SK-N-SH (cell line): ENCODE measurements at regions not wholly inside any gene's neighbourhood (a gene's known extent, or its start where the extent isn't known, plus 50 kb on each side); places are given as distances from the start of the nearest gene placed in this dataset.

Experiments used
- CTCF ChIA-PET: fragments of 300-600, 350-600 bp; formaldehyde crosslinking; extraction: SDS; loops from one replicate; lab custom pipeline; 2021; lab: Yijun Ruan, JAX
- POLR2A ChIA-PET: fragments of 350-600 bp; sonication (Branson Sonifier 250); formaldehyde crosslinking; extraction: SDS; loops from one replicate; lab custom pipeline; 2020; ENCODE audit warnings: antibody characterized with exemption, inconsistent platforms; lab: Yijun Ruan, JAX
- DNase-seq: peaks from one replicate; pipeline ENCODE4 v3.0.0; 2012
- H2AFZ ChIP-seq: fragments of 200-600 bp; sonication (generic); 2 replicates; pipeline ENCODE4 v1.8.1; 2016; ENCODE audit warnings: antibody characterized with exemption, mild to moderate bottlenecking, low read depth
- H3F3A ChIP-seq: fragments of 200-600 bp; sonication (generic); replicated peaks from 2 replicates; pipeline ENCODE3; 2016; ENCODE audit warnings: antibody characterized with exemption, mild to moderate bottlenecking; ENCODE audit not compliant: insufficient read depth
- H3K27ac ChIP-seq, 2 experiments: fragments of 200-500 bp in 1 of 2; fragments of 200-600 bp in 1 of 2; sonication (Bioruptor generic) in 1 of 2; sonication (generic), shearing (Covaris generic) in 1 of 2; 2 replicates each; pipeline versions ENCODE4 v1.5.1 to v1.6.1; 2014 to 2016; ENCODE audit warnings: low read depth in 2 of 2, inconsistent platforms in 1 of 2, low read length in 1 of 2, mild to moderate bottlenecking in 1 of 2, mixed read lengths in 1 of 2
- H3K27me3 ChIP-seq: fragments of 200-600 bp; sonication (generic), shearing (Covaris generic); 2 replicates; pipeline ENCODE4 v1.6.1; 2016; ENCODE audit warnings: mixed run types; ENCODE audit not compliant: insufficient read depth
- H3K36me3 ChIP-seq, 2 experiments: fragments of 200-500 bp in 1 of 2; fragments of 200-600 bp in 1 of 2; sonication (Bioruptor generic) in 1 of 2; sonication (generic) in 1 of 2; replicated peaks in 1 of 2; 2 replicates each; pipeline versions ENCODE3 to v1.5.1; 2014 to 2016; ENCODE audit warnings: low read length in 1 of 2, mild to moderate bottlenecking in 1 of 2; ENCODE audit not compliant: insufficient read depth in 2 of 2, control insufficient read depth in 1 of 2
- H3K4me1 ChIP-seq, 2 experiments: fragments of 200-500 bp in 1 of 2; fragments of 200-600 bp in 1 of 2; sonication (Bioruptor generic) in 1 of 2; sonication (generic), shearing (Covaris generic) in 1 of 2; 2 replicates each; pipeline versions ENCODE4 v1.5.1 to v1.6.1; 2014 to 2016; ENCODE audit warnings: low read depth in 1 of 2, low read length in 1 of 2, mixed run types in 1 of 2; ENCODE audit not compliant: insufficient read depth in 2 of 2, control insufficient read depth in 1 of 2
- H3K4me2 ChIP-seq: fragments of 200-600 bp; sonication (generic), shearing (Covaris generic); 2 replicates; pipeline ENCODE4 v1.6.1; 2017; ENCODE audit warnings: mixed run types
- H3K4me3 ChIP-seq, 2 experiments: fragments of 200-500 bp in 1 of 2; fragments of 200-600 bp in 1 of 2; sonication (Bioruptor generic) in 1 of 2; sonication (generic), shearing (Covaris generic) in 1 of 2; 2 replicates each; pipeline versions ENCODE4 v1.5.1 to v1.8.1; 2014 to 2016; ENCODE audit warnings: low read depth in 2 of 2, inconsistent platforms in 1 of 2, low read length in 1 of 2, mild to moderate bottlenecking in 1 of 2, mixed read lengths in 1 of 2, moderate library complexity in 1 of 2
- H3K79me2 ChIP-seq: fragments of 200-600 bp; sonication (generic); 2 replicates; pipeline ENCODE4 v1.8.1; 2017; ENCODE audit warnings: mild to moderate bottlenecking; ENCODE audit not compliant: insufficient read depth
- H3K9ac ChIP-seq: fragments of 200-600 bp; sonication (generic); 2 replicates; pipeline ENCODE4 v1.6.1; 2017; ENCODE audit warnings: mixed run types
- H3K9me2 ChIP-seq: fragments of 200-600 bp; sonication (generic); 2 replicates; pipeline ENCODE4 v1.6.1; 2017; ENCODE audit warnings: mixed run types
- H3K9me3 ChIP-seq: fragments of 200-600 bp; sonication (generic); 2 replicates; pipeline ENCODE4 v1.6.1; 2017; ENCODE audit warnings: mixed run types, mild to moderate bottlenecking, moderate library complexity
- H4K20me1 ChIP-seq: fragments of 200-600 bp; sonication (generic); 2 replicates; pipeline ENCODE4 v1.6.1; 2017; ENCODE audit warnings: mild to moderate bottlenecking, mixed run types; ENCODE audit not compliant: insufficient read depth
- FOXM1 ChIP-seq: IDR thresholded peaks from 2 replicates; pipeline ENCODE4 v1.4.0; 2012; ENCODE audit warnings: low read depth, mild to moderate bottlenecking
- GATA2 ChIP-seq: sonication (generic); formaldehyde crosslinking; IDR thresholded peaks from 2 replicates; pipeline ENCODE4 v1.5.0; 2020; ENCODE audit warnings: mild to moderate bottlenecking, missing genetic modification reagents
- MAX ChIP-seq: IDR thresholded peaks from 2 replicates; pipeline ENCODE4 v1.4.0; 2012; ENCODE audit warnings: low read depth
- NFIC ChIP-seq: IDR thresholded peaks from 2 replicates; pipeline ENCODE4 v1.4.0; 2012; ENCODE audit warnings: borderline replicate concordance
- NRF1 ChIP-seq: IDR thresholded peaks from 2 replicates; pipeline ENCODE4 v1.6.1; 2012; ENCODE audit warnings: low read depth, mild to moderate bottlenecking, low read length
- PBX3 ChIP-seq: IDR thresholded peaks from 2 replicates; pipeline ENCODE4; 2012
- POLR2AphosphoS5 ChIP-seq: IDR thresholded peaks from 2 replicates; pipeline ENCODE4 v1.6.1; 2012; ENCODE audit warnings: low read depth, low read length
- RFX5 ChIP-seq: IDR thresholded peaks from 2 replicates; pipeline ENCODE4 v1.6.1; 2012; ENCODE audit warnings: mild to moderate bottlenecking, improper control_type of control experiment, low read length
- RXRA ChIP-seq: IDR thresholded peaks from 2 replicates; pipeline ENCODE4 v1.4.0; 2012; ENCODE audit warnings: low read depth, mild to moderate bottlenecking, borderline replicate concordance
- TCF12 ChIP-seq: IDR thresholded peaks from 2 replicates; pipeline ENCODE4 v1.4.0; 2012
- TEAD4 ChIP-seq: IDR thresholded peaks from 2 replicates; pipeline ENCODE4 v1.4.0; 2012; ENCODE audit warnings: mild to moderate bottlenecking, borderline replicate concordance; ENCODE audit not compliant: insufficient read depth
- YY1 ChIP-seq: IDR thresholded peaks from 2 replicates; pipeline ENCODE4 v1.4.0; 2012; ENCODE audit warnings: low read depth, mild to moderate bottlenecking
- WGBS: methylation state at CpG from one replicate; pipeline ENCODE4 v1.1.6; 2017; ENCODE audit warnings: low lambda C conversion rate; 5-methylcytosine and 5-hydroxymethylcytosine counted together
- TF ChIP-seq, protein P1 (sequence below): fragments of 200-600 bp; sonication (generic); IDR thresholded peaks from 2 replicates; pipeline ENCODE4 v1.6.1; 2017; ENCODE audit warnings: antibody characterized with exemption, mild to moderate bottlenecking, moderate library complexity
- TF ChIP-seq, protein P2 (sequence below): IDR thresholded peaks from 2 replicates; pipeline ENCODE4 v1.4.0; 2012; ENCODE audit warnings: low read depth, borderline replicate concordance

- CTCF ChIA-PET: no interaction called here
- H3K9me2 ChIP-seq: no peaks in the 10 kb centered on the region
- TF ChIP-seq RFX5: no peak
Measured at GRCh38 chr6:147109707-147110106, 94.5 kb upstream of the STXBP5 start.

DNA sequence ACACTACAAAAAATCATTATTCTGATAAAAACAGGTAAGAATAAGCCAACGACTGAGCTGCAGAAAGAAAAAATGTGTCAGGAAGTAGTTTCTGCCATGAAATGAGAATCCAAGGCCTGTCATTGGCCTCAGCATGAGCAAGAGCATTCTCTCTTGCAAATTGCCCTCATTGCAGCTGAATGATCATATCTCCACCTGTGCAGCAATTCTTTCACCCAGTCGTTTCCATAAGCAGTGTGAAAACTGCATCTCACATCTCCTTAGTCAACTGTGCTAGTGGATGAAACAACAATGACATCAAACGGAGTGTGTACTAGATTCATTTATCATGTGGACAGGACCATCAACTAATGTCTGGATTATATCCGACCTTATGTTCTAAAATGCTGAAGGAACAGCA is 88.2 kb upstream of the STXBP5 start:
- Histone ChIP-seq H3K27me3 (no peaks in the 10 kb centered on the region), H3K4me1 (no peaks in the 10 kb centered on the region; a peak in 1 of 4 replicates), H3K4me2 (no peak overlapping the region), H3K36me3 (no peaks in the 10 kb centered on the region), H4K20me1 (no peaks in the 10 kb centered on the region), H3K4me3 (no peak overlapping the region), H3K9me3 (no peaks in the 10 kb centered on the region), H2AFZ (no peak overlapping the region), H3K79me2 (no peaks in the 10 kb centered on the region), H3K9me2 (no peaks in the 10 kb centered on the region), H3K9ac (no peak overlapping the region), H3F3A (no peaks in the 10 kb centered on the region), H3K27ac (no peak overlapping the region)
- TF ChIP-seq NRF1 (no peak), TCF12 (no peak), RFX5 (no peak), TEAD4 (no peak), MAX (no peak), GATA2 (CRISPR knock-in tag) (no peak)
- TF ChIP-seq, protein P1, sequence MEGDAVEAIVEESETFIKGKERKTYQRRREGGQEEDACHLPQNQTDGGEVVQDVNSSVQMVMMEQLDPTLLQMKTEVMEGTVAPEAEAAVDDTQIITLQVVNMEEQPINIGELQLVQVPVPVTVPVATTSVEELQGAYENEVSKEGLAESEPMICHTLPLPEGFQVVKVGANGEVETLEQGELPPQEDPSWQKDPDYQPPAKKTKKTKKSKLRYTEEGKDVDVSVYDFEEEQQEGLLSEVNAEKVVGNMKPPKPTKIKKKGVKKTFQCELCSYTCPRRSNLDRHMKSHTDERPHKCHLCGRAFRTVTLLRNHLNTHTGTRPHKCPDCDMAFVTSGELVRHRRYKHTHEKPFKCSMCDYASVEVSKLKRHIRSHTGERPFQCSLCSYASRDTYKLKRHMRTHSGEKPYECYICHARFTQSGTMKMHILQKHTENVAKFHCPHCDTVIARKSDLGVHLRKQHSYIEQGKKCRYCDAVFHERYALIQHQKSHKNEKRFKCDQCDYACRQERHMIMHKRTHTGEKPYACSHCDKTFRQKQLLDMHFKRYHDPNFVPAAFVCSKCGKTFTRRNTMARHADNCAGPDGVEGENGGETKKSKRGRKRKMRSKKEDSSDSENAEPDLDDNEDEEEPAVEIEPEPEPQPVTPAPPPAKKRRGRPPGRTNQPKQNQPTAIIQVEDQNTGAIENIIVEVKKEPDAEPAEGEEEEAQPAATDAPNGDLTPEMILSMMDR: no peak
- POLR2A ChIA-PET: no interaction called here
- CTCF ChIA-PET: no interaction called here
- WGBS: 79% methylated on average over 4 of the region's 4 CpGs
- DNase-seq: no peak

More at GRCh38 chr6:147109707-147110106, 94.5 kb upstream of the STXBP5 start:
- no peaks in the 10 kb centered on the region; a peak in 1 of 4 replicates for H3K4me1 ChIP-seq
- no peaks in the 10 kb centered on the region for H3K9me3 ChIP-seq
- H3K79me2 ChIP-seq: no peaks in the 10 kb centered on the region
- 81% methylated on average over 4 of the region's 4 CpGs for WGBS
- H4K20me1 ChIP-seq: no peaks in the 10 kb centered on the region
- no peaks in the 10 kb centered on the region for H3F3A ChIP-seq
- no peak overlapping the region for H3K27ac ChIP-seq
- H3K36me3 ChIP-seq: no peaks in the 10 kb centered on the region
- H3K27me3 ChIP-seq: no peaks in the 10 kb centered on the region
- H3K4me2 ChIP-seq: no peak overlapping the region
- no peak for DNase-seq
- POLR2A ChIA-PET: no interaction called here
- H3K9ac ChIP-seq: no peak overlapping the region
- H2AFZ ChIP-seq: no peak overlapping the region
- H3K4me3 ChIP-seq: no peak overlapping the region

GRCh38 chr6:147117011-147117410 is 87.2 kb upstream of the STXBP5 start:
- CTCF ChIA-PET: no interaction called here
- H3K27ac ChIP-seq: no peak overlapping the region
- no peak for DNase-seq
- H3K9me2 ChIP-seq: no peaks in the 10 kb centered on the region
- H3K4me3 ChIP-seq: no peak overlapping the region
- H3F3A ChIP-seq: no peaks in the 10 kb centered on the region
- H3K9me3 ChIP-seq: no peaks in the 10 kb centered on the region
- H3K4me2 ChIP-seq: no peak overlapping the region
- H3K9ac ChIP-seq: no peak overlapping the region
- H3K4me1 ChIP-seq: no peaks in the 10 kb centered on the region; a peak in 1 of 4 replicates
- H3K79me2 ChIP-seq: no peaks in the 10 kb centered on the region
- POLR2A ChIA-PET: no interaction called here
- no peak overlapping the region for H2AFZ ChIP-seq
- TF ChIP-seq RXRA (no peak), YY1 (no peak), POLR2AphosphoS5 (no peak), FOXM1 (no peak), NFIC (no peak), PBX3 (no peak)
- TF ChIP-seq, protein P2, sequence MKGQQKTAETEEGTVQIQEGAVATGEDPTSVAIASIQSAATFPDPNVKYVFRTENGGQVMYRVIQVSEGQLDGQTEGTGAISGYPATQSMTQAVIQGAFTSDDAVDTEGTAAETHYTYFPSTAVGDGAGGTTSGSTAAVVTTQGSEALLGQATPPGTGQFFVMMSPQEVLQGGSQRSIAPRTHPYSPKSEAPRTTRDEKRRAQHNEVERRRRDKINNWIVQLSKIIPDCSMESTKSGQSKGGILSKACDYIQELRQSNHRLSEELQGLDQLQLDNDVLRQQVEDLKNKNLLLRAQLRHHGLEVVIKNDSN: no peak
- no peaks in the 10 kb centered on the region for H3K36me3 ChIP-seq
- H4K20me1 ChIP-seq: no peaks in the 10 kb centered on the region
- no peaks in the 10 kb centered on the region for H3K27me3 ChIP-seq
- 75% methylated on average over 2 of the region's 2 CpGs for WGBS
